ENCODE measurements at regions not wholly inside any gene's neighbourhood (a gene's known extent, or its start where the extent isn't known, plus 50 kb on each side); places are given as distances from the start of the nearest gene placed in this dataset.

DNA sequence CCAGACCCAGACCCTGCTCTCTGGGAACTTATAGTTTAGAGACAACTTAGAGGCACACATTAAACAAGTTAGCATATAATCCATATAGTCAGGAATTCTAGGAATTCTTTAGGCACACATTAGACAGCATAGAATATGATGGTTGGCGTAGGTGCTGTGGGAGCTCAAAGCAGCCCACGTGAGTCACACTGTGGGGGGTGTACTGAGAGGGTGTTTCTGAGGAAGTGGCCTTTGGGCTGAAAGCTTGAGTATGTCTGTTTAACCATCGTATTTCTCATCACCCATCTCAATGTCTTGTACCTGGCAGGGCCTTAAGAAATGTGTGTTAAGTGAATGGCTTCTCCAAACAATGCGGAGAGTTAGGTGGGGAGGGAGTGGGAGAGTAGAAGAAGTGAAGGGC, 67.2 kb downstream of the TMEM30B start:
- CTCF ChIA-PET: no interaction called here
- no peak for DNase-seq (ENCODE audit: extremely low spot score)
- POLR2A ChIA-PET: no interaction called here
- TF ChIP-seq FOXM1 (IDR thresholded peaks at IDR 0.05; ENCODE audit: borderline replicate concordance) (no peak), ARNT (IDR thresholded peaks at IDR 0.05) (no peak), SUZ12 (IDR thresholded peaks at IDR 0.05) (no peak)

DNA sequence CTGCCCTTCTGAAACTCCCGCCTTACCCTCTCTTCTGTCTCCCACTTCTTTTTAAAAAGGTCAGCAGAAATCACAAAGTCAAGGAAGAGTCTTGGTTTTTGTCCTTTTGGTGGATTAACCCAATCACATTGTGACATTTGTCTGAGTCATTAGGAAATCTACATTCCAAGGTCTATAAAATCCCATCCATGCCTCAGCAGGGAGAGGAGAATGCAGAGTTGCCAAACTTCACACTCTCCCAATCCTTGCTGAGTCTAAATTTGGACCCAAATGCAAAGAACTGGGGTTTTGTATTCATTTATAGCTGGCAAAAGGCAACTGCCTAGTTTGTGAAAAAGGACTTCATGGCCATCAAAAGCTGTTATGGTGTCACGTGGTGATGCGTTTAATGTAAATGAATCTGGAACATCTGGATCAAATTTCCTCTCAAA, 67.9 kb downstream of the TMEM30B start:
- TF ChIP-seq ARNT (IDR thresholded peaks at IDR 0.05) (no peak), FOXM1 (IDR thresholded peaks at IDR 0.05; ENCODE audit: borderline replicate concordance) (no peak), SUZ12 (IDR thresholded peaks at IDR 0.05) (no peak), BHLHE40 (IDR thresholded peaks at IDR 0.05; ENCODE audit: borderline replicate concordance) (no peak), FOXK2 (IDR thresholded peaks at IDR 0.05) (no peak), SP1 (IDR thresholded peaks at IDR 0.05) (no peak), CTBP1 (IDR thresholded peaks at IDR 0.05; ENCODE audit: borderline replicate concordance) (no peak), L3MBTL2 (conservative IDR thresholded peaks at IDR 0.05) (no peak), TARDBP (IDR thresholded peaks at IDR 0.05) (no peak), LEF1 (IDR thresholded peaks at IDR 0.05; ENCODE audit: borderline replicate concordance) (no peak), HDGF (IDR thresholded peaks at IDR 0.05; ENCODE audit: borderline replicate concordance) (no peak), NFRKB (IDR thresholded peaks at IDR 0.05) (no peak), ELF4 (IDR thresholded peaks at IDR 0.05) (no peak)
- TF ChIP-seq, protein P1, sequence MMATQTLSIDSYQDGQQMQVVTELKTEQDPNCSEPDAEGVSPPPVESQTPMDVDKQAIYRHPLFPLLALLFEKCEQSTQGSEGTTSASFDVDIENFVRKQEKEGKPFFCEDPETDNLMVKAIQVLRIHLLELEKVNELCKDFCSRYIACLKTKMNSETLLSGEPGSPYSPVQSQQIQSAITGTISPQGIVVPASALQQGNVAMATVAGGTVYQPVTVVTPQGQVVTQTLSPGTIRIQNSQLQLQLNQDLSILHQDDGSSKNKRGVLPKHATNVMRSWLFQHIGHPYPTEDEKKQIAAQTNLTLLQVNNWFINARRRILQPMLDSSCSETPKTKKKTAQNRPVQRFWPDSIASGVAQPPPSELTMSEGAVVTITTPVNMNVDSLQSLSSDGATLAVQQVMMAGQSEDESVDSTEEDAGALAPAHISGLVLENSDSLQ (IDR thresholded peaks at IDR 0.05): no peak
- no peak for DNase-seq (ENCODE audit: extremely low spot score)
- ChIA-PET POLR2A (no interaction called here), CTCF (interaction anchor here (0.6 to 0.7 kb wide), 2 partner anchors 24 to 655 kb away, joined by 3 read pairs; no protein-coding TSS in a partner anchor)

DNA sequence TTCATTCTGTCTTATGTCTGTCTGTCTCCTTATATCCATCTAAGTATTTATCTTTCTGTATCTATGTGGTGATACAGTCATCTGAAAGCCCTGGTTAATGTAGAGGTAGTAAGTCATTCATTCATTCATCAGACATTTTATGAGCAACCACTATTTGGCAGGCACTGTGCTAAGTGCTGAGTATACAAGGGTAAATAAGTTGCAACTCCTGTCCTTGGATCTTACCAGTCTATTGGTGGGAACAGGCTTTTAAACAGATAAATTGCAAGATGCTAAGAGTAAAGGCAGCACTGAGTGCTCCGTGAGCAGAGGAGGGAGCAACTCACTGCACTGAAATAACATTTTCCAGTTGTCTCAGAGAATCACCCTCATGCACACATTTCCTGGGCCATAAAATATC, 68.6 kb downstream of the TMEM30B start:
- TF ChIP-seq FOXM1 (IDR thresholded peaks at IDR 0.05; ENCODE audit: borderline replicate concordance) (no peak), SUZ12 (IDR thresholded peaks at IDR 0.05) (no peak), BHLHE40 (IDR thresholded peaks at IDR 0.05; ENCODE audit: borderline replicate concordance) (no peak)
- ChIA-PET POLR2A (no interaction called here), CTCF (interaction anchor here (0.7 kb wide), 1 partner anchor 24 kb away, joined by 3 read pairs; no protein-coding TSS in a partner anchor)
- no peak for DNase-seq (ENCODE audit: extremely low spot score)

DNA sequence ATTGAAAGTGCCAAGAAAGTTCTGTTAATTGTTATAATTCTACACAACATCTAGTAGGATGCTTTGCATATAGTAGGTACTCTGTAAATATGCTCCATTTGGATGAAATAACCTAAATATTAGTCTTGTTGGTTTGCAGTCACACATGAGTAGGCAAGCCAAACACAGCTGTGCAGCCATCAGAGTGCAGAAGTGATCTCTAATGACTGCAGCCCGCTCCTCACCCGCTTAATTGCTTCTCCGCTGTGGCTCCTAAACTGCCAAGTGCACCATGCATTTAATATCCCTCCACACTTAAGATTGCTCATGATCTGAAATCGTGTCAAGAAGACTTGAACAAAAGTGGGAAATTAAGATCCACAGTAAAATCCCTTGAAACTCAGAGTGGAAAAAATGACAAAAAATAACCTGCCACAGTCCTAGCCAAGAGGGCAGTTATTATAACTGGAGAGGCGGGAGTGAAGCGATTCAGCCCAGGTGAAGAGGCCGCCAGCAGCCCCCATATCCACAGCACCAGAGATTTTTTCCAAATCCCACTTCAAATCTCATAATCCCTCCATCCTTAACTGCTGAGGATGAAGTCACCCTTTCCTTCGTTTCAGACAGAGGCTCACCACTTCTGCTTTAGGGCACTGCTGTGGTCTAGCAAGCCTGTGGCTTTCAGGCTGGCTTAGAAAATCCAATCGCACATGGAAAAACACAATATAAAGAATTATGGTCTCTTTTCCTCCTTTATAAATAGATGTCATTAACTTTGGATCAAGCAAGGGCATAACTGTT, 69.5 kb downstream of the TMEM30B start:
- ChIA-PET POLR2A (no interaction called here), CTCF (no interaction called here)
- TF ChIP-seq HDGF (IDR thresholded peaks at IDR 0.05; ENCODE audit: borderline replicate concordance) (no peak), ARNT (IDR thresholded peaks at IDR 0.05) (no peak), CTBP1 (IDR thresholded peaks at IDR 0.05; ENCODE audit: borderline replicate concordance) (no peak), ZNF384 (IDR thresholded peaks at IDR 0.05) (no peak), L3MBTL2 (conservative IDR thresholded peaks at IDR 0.05) (no peak), SUZ12 (IDR thresholded peaks at IDR 0.05) (no peak), FOXA1 (IDR thresholded peaks at IDR 0.05) (no peak), NFRKB (IDR thresholded peaks at IDR 0.05) (no peak), FOXK2 (IDR thresholded peaks at IDR 0.05) (no peak), TARDBP (IDR thresholded peaks at IDR 0.05) (no peak), SP1 (IDR thresholded peaks at IDR 0.05) (no peak), FOXM1 (IDR thresholded peaks at IDR 0.05; ENCODE audit: borderline replicate concordance) (no peak)
- DNase-seq (ENCODE audit: extremely low spot score): no peak

DNA sequence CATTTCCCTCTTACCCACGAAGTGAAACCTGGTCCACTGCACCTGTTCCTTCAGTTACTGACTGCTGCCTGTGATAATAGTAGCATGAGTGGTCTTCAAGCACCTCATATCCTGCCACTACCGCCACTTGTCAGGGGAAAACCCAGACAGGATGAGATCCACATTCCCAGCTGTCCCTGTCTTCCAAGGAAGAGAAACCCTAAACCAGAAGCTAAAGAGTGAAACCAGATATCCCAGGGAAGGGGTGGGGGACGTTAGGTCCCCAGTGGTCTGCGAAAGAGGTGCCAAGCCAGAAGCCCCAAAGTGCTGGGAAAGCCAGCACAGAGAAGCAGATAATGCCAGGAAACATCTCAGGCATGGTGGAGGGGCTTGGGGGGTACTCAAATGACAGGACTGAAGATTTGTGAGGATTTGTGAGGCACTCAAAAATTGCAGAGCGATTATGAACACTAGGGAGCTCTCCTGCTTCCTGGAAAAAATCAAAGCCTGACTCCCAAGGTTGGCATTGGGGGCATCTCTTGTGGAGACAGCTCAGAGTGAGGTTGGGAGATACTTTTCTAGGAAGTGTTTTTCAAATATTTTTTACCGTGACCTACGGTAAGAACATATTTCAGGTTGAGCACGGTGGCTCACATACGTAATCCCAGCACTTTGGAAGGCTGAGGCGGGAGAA, 77.9 kb downstream of the TMEM30B start:
- no peak for DNase-seq (ENCODE audit: extremely low spot score)
- POLR2A ChIA-PET: no interaction called here
- CTCF ChIA-PET: no interaction called here
- no peak for TF ChIP-seq FOXA1 (IDR thresholded peaks at IDR 0.05)
- TF ChIP-seq HDGF (IDR thresholded peaks at IDR 0.05; ENCODE audit: borderline replicate concordance): no peak
- no peak for TF ChIP-seq ZNF384 (IDR thresholded peaks at IDR 0.05)
- no peak for TF ChIP-seq LEF1 (IDR thresholded peaks at IDR 0.05; ENCODE audit: borderline replicate concordance)
- TF ChIP-seq ARNT (IDR thresholded peaks at IDR 0.05): no peak
- TF ChIP-seq, protein P1 (IDR thresholded peaks at IDR 0.05): no peak
- no peak for TF ChIP-seq BHLHE40 (IDR thresholded peaks at IDR 0.05; ENCODE audit: borderline replicate concordance)
- TF ChIP-seq SUZ12 (IDR thresholded peaks at IDR 0.05): no peak
- no peak for TF ChIP-seq TARDBP (IDR thresholded peaks at IDR 0.05)
- no peak for TF ChIP-seq FOXK2 (IDR thresholded peaks at IDR 0.05)
- TF ChIP-seq SP1 (IDR thresholded peaks at IDR 0.05): no peak
- no peak for TF ChIP-seq NFRKB (IDR thresholded peaks at IDR 0.05)
- no peak for TF ChIP-seq CTBP1 (IDR thresholded peaks at IDR 0.05; ENCODE audit: borderline replicate concordance)
- TF ChIP-seq L3MBTL2 (conservative IDR thresholded peaks at IDR 0.05): no peak
- no peak for TF ChIP-seq ELF4 (IDR thresholded peaks at IDR 0.05)
- TF ChIP-seq FOXM1 (IDR thresholded peaks at IDR 0.05; ENCODE audit: borderline replicate concordance): no peak

DNA sequence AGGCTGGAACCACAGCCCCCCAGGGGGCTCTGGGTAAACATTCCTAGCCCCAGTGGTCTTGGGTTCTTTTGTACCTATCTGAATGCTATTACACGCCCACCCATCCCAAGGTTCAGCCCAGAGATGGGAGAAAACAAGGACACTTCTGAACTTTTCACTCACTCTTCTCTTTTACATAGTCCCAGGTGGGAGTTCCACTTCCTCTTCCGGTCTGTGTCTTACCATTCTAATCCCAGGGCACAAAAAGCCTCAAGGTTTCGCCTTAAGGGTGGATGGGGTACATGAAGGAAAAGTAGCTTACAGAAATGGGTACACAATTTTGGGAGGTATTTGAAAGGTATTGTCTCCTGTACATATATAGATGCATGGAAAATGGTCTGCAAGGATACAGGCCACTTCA, 79.0 kb downstream of the TMEM30B start:
- TF ChIP-seq L3MBTL2 (conservative IDR thresholded peaks at IDR 0.05) (no peak), ELF4 (IDR thresholded peaks at IDR 0.05) (no peak), HDGF (IDR thresholded peaks at IDR 0.05; ENCODE audit: borderline replicate concordance) (no peak), NFRKB (IDR thresholded peaks at IDR 0.05) (no peak), TARDBP (IDR thresholded peaks at IDR 0.05) (no peak), SP1 (IDR thresholded peaks at IDR 0.05) (no peak), FOXM1 (IDR thresholded peaks at IDR 0.05; ENCODE audit: borderline replicate concordance) (no peak), SUZ12 (IDR thresholded peaks at IDR 0.05) (no peak), FOXA1 (IDR thresholded peaks at IDR 0.05) (no peak), CTBP1 (IDR thresholded peaks at IDR 0.05; ENCODE audit: borderline replicate concordance) (no peak), BHLHE40 (IDR thresholded peaks at IDR 0.05; ENCODE audit: borderline replicate concordance) (no peak)
- TF ChIP-seq, protein P1 (IDR thresholded peaks at IDR 0.05): no peak
- POLR2A ChIA-PET: no interaction called here
- CTCF ChIA-PET: no interaction called here
- no peak for DNase-seq (ENCODE audit: extremely low spot score)

Data from HEK293T (cell line).